A549 (cell line): ENCODE measurements at regions not wholly inside any gene's neighbourhood (a gene's known extent, or its start where the extent isn't known, plus 50 kb on each side); places are given as distances from the start of the nearest gene placed in this dataset.

ENCODE experiments used
- CBX2 ChIP-seq: fragments of 200-600 bp; sonication (generic); IDR thresholded peaks from 2 replicates; pipeline ENCODE4 v1.6.1; 2016; ENCODE audit warnings: low read depth, mild to moderate bottlenecking, borderline replicate concordance
- EP300 ChIP-seq, 2 experiments: fragments of >200 bp; sonication (Bioruptor Twin); formaldehyde crosslinking; IDR thresholded peaks; 2 replicates in 1 of 2; 3 replicates in 1 of 2; pipeline ENCODE4 v1.6.1; 2016 to 2017
- FOSB ChIP-seq: fragments of 250-450 bp; sonication (Bioruptor Pico); IDR thresholded peaks from 2 replicates; pipeline ENCODE4 v1.5.0; 2020; ENCODE audit warnings: mild to moderate bottlenecking, moderate library complexity
- GATA3 ChIP-seq: IDR thresholded peaks from 2 replicates; pipeline ENCODE4 v1.6.1; 2012; ENCODE audit warnings: borderline replicate concordance
- HDAC2 ChIP-seq: fragments of 200-600 bp; sonication (generic); IDR thresholded peaks from 2 replicates; pipeline ENCODE4 v1.6.1; 2016
- SMC3 ChIP-seq: fragments of >200 bp; sonication (Bioruptor Twin); formaldehyde crosslinking; IDR thresholded peaks from 3 replicates; pipeline ENCODE4 v1.6.1; 2018; ENCODE audit warnings: inconsistent platforms
- TF ChIP-seq, protein P1 (sequence below): fragments of >200 bp; sonication (Bioruptor Twin); formaldehyde crosslinking; IDR thresholded peaks from 3 replicates; pipeline ENCODE4 v1.5.1; 2016
- TF ChIP-seq, protein P2 (sequence below): fragments of 200-600 bp; sonication (generic); IDR thresholded peaks from 2 replicates; pipeline ENCODE4 v1.6.1; 2016; ENCODE audit warnings: antibody characterized with exemption, mild to moderate bottlenecking, moderate library complexity

DNA sequence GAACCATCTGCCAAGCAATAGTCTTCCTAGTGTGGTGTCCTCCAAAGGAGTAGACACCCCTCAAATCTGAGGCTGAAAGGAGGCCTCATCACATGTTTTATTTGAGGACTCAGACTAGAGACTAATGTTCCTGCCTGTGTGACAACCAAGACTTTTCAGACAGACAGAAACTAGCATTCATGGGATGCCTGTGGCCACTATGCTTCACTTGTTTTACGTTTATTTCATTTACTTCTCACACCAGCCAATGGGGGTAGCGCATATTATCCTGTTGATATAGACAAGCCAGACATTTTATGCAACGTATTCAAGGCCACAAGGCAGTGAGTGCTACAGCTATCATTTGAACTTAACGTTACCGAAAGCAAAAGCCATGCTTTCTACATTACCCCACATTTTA lies 391.7 kb upstream of the HTR2A start:
- TF ChIP-seq SMC3 (no peak), GATA3 (no peak), FOSB (CRISPR knock-in tag) (no peak), CBX2 (no peak), HDAC2 (no peak), EP300 (IDR thresholded peaks at IDR 0.05) (no peak)
- TF ChIP-seq, protein P1, sequence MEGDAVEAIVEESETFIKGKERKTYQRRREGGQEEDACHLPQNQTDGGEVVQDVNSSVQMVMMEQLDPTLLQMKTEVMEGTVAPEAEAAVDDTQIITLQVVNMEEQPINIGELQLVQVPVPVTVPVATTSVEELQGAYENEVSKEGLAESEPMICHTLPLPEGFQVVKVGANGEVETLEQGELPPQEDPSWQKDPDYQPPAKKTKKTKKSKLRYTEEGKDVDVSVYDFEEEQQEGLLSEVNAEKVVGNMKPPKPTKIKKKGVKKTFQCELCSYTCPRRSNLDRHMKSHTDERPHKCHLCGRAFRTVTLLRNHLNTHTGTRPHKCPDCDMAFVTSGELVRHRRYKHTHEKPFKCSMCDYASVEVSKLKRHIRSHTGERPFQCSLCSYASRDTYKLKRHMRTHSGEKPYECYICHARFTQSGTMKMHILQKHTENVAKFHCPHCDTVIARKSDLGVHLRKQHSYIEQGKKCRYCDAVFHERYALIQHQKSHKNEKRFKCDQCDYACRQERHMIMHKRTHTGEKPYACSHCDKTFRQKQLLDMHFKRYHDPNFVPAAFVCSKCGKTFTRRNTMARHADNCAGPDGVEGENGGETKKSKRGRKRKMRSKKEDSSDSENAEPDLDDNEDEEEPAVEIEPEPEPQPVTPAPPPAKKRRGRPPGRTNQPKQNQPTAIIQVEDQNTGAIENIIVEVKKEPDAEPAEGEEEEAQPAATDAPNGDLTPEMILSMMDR = no peak
- TF ChIP-seq, protein P2, sequence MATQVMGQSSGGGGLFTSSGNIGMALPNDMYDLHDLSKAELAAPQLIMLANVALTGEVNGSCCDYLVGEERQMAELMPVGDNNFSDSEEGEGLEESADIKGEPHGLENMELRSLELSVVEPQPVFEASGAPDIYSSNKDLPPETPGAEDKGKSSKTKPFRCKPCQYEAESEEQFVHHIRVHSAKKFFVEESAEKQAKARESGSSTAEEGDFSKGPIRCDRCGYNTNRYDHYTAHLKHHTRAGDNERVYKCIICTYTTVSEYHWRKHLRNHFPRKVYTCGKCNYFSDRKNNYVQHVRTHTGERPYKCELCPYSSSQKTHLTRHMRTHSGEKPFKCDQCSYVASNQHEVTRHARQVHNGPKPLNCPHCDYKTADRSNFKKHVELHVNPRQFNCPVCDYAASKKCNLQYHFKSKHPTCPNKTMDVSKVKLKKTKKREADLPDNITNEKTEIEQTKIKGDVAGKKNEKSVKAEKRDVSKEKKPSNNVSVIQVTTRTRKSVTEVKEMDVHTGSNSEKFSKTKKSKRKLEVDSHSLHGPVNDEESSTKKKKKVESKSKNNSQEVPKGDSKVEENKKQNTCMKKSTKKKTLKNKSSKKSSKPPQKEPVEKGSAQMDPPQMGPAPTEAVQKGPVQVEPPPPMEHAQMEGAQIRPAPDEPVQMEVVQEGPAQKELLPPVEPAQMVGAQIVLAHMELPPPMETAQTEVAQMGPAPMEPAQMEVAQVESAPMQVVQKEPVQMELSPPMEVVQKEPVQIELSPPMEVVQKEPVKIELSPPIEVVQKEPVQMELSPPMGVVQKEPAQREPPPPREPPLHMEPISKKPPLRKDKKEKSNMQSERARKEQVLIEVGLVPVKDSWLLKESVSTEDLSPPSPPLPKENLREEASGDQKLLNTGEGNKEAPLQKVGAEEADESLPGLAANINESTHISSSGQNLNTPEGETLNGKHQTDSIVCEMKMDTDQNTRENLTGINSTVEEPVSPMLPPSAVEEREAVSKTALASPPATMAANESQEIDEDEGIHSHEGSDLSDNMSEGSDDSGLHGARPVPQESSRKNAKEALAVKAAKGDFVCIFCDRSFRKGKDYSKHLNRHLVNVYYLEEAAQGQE = no peak
